Colonic mucosa (tissue), 4 donors: ENCODE measurements at regions not wholly inside any gene's neighbourhood (a gene's known extent, or its start where the extent isn't known, plus 50 kb on each side); places are given as distances from the start of the nearest gene placed in this dataset.

Source experiments
- DNase-seq: peaks from one replicate; pipeline ENCODE4 v3.0.0-alpha.2; 2020
- H3K27ac ChIP-seq: fragments of 200-600 bp; one replicate; pipeline ENCODE4 v1.8.0; 2021
- H3K27me3 ChIP-seq: fragments of 200-600 bp; one replicate; pipeline ENCODE4 v1.8.0; 2021
- H3K36me3 ChIP-seq: fragments of 200-600 bp; one replicate; pipeline ENCODE4 v1.8.0; 2021
- H3K4me1 ChIP-seq: fragments of 200-600 bp; one replicate; pipeline ENCODE4 v1.8.0; 2021; ENCODE audit warnings: mild to moderate bottlenecking
- H3K4me3 ChIP-seq: fragments of 200-600 bp; one replicate; pipeline ENCODE4 v1.8.0; 2021
- H3K9ac ChIP-seq, 2 donors: one replicate each; pipeline ENCODE4 v1.7.0; 2013; ENCODE audit warnings: control low read depth in 2 of 2, low read depth in 2 of 2, low read length in 2 of 2
- H3K9me3 ChIP-seq: fragments of 200-600 bp; one replicate; pipeline ENCODE4 v1.8.0; 2021
- CTCF ChIP-seq: fragments of 200-600 bp; IDR thresholded peaks from one replicate; pipeline ENCODE4 v1.8.0; 2022; ENCODE audit warnings: antibody characterized with exemption, mild to moderate bottlenecking
- intact Hi-C: fragments of 100-400 bp; cut with DNase I; formaldehyde crosslinking; loops from one replicate; pipeline ENCODE4 v1.14.1; 2022
- donor health status: healthy.
- donor health status: DM: no; HTN: no; CAD: no.
- donor health status: DM: no; HTN: no; CAD: no.

- no peak for DNase-seq
- Histone ChIP-seq H3K27me3 (no peaks in the 10 kb centered on the region), H3K36me3 (no peaks in the 10 kb centered on the region), H3K9me3 (no peaks in the 10 kb centered on the region), H3K27ac (no peak overlapping the region), H3K4me3 (no peak overlapping the region), H3K4me1 (no peaks in the 10 kb centered on the region), H3K9ac (no peak overlapping the region)
- TF ChIP-seq CTCF, result no peak
- intact Hi-C loops, result no loop called here
Measured at GRCh38 chr6:164419099-164419498, 890.3 kb downstream of the C6orf118 start.

GRCh38 chr6:164418262-164418588 is 891.2 kb downstream of the C6orf118 start:
- TF ChIP-seq CTCF, result no peak
- no peaks in the 10 kb centered on the region for H3K4me1 ChIP-seq

GRCh38 chr6:164417537-164418261 is 891.7 kb downstream of the C6orf118 start:
- Histone ChIP-seq H3K4me1 (no peaks in the 10 kb centered on the region), H3K36me3 (no peaks in the 10 kb centered on the region), H3K27me3 (no peaks in the 10 kb centered on the region), H3K9me3 (no peaks in the 10 kb centered on the region), H3K9ac (no peak overlapping the region), H3K27ac (no peak overlapping the region), H3K4me3 (no peak overlapping the region)
- intact Hi-C loops, result no loop called here
- no peak for TF ChIP-seq CTCF
- no peak for DNase-seq

More at GRCh38 chr6:164418262-164418588, 891.2 kb downstream of the C6orf118 start:
- H3K4me3 ChIP-seq, result no peak overlapping the region
- no peak overlapping the region for H3K9ac ChIP-seq
- no peak for DNase-seq
- no peaks in the 10 kb centered on the region for H3K36me3 ChIP-seq
- no peaks in the 10 kb centered on the region for H3K27me3 ChIP-seq
- H3K27ac ChIP-seq, result no peak overlapping the region
- H3K9me3 ChIP-seq, result no peaks in the 10 kb centered on the region
- intact Hi-C loops, result no loop called here

- Histone ChIP-seq H3K4me1 (no peaks in the 10 kb centered on the region), H3K27ac (no peak overlapping the region), H3K27me3 (no peaks in the 10 kb centered on the region), H3K9me3 (no peaks in the 10 kb centered on the region), H3K9ac (no peak overlapping the region), H3K4me3 (no peak overlapping the region), H3K36me3 (no peaks in the 10 kb centered on the region)
- no peak for TF ChIP-seq CTCF
- DNase-seq, result no peak
- intact Hi-C loops, result no loop called here
Measured at GRCh38 chr6:164415832-164416563, 893.4 kb downstream of the C6orf118 start.

- intact Hi-C loops, result no loop called here
- H3K27me3 ChIP-seq, result no peaks in the 10 kb centered on the region
Measured at GRCh38 chr6:164414695-164415094, 894.7 kb downstream of the C6orf118 start.

More at GRCh38 chr6:164414695-164415094, 894.7 kb downstream of the C6orf118 start:
- no peak for DNase-seq
- Histone ChIP-seq H3K9ac (no peak overlapping the region), H3K9me3 (no peaks in the 10 kb centered on the region), H3K4me3 (no peak overlapping the region), H3K36me3 (no peaks in the 10 kb centered on the region), H3K4me1 (no peaks in the 10 kb centered on the region), H3K27ac (no peak overlapping the region)
- no peak for TF ChIP-seq CTCF
